Breast epithelium (tissue), 3 donors: ENCODE measurements at regions not wholly inside any gene's neighbourhood (a gene's known extent, or its start where the extent isn't known, plus 50 kb on each side); places are given as distances from the start of the nearest gene placed in this dataset.

Experiments used
- POLR2A ChIP-seq: fragments of 450-650 bp; IDR thresholded peaks from one replicate; pipeline ENCODE4 v1.6.1; 2016; ENCODE audit warnings: antibody characterized with exemption, mild to moderate bottlenecking, moderate library complexity
- TF ChIP-seq, protein P1 (sequence below), 3 donors: fragments of 450-650 bp; IDR thresholded peaks; one replicate each; pipeline ENCODE4 v1.5.1; 2016 to 2017; ENCODE audit warnings: antibody characterized with exemption in 3 of 3, mild to moderate bottlenecking in 3 of 3, moderate library complexity in 3 of 3

DNA sequence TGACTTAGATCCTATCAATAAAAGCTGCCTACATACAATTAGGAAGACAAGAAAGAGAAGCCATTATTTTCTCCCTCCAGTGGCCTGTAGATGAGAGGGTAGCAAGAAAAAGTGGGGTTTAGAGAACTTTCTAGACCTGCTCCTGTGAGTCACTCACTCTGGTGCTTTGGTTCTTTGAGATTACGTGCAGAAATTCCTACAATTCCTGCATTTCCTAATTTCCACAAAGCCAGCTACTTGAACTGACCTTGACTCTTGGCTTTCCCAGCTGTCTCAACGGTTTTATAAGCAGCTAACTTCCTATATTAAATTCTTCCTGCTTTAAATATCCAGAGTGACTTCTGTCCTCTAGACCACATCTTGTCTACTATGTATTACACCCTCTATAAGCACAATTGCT lies 899.5 kb upstream of the KLHL29 start:
- TF ChIP-seq, protein P1, sequence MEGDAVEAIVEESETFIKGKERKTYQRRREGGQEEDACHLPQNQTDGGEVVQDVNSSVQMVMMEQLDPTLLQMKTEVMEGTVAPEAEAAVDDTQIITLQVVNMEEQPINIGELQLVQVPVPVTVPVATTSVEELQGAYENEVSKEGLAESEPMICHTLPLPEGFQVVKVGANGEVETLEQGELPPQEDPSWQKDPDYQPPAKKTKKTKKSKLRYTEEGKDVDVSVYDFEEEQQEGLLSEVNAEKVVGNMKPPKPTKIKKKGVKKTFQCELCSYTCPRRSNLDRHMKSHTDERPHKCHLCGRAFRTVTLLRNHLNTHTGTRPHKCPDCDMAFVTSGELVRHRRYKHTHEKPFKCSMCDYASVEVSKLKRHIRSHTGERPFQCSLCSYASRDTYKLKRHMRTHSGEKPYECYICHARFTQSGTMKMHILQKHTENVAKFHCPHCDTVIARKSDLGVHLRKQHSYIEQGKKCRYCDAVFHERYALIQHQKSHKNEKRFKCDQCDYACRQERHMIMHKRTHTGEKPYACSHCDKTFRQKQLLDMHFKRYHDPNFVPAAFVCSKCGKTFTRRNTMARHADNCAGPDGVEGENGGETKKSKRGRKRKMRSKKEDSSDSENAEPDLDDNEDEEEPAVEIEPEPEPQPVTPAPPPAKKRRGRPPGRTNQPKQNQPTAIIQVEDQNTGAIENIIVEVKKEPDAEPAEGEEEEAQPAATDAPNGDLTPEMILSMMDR (IDR thresholded peaks at IDR 0.05), result no peak
- TF ChIP-seq POLR2A, result no peak
